Neural cell (in vitro differentiated cells): ENCODE measurements at regions not wholly inside any gene's neighbourhood (a gene's known extent, or its start where the extent isn't known, plus 50 kb on each side); places are given as distances from the start of the nearest gene placed in this dataset.

Source experiments
- H2AFZ ChIP-seq: fragments of 200-600, 300-800 bp; sonication (generic), shearing (Covaris generic); 2 replicates; pipeline ENCODE4 v1.6.0; 2014; ENCODE audit warnings: low read depth, mild to moderate bottlenecking, antibody characterized with exemption, low read length, moderate library complexity
- H3F3A ChIP-seq: fragments of 200-600 bp; shearing (Covaris generic); 2 replicates; pipeline ENCODE4 v1.6.1; 2016; ENCODE audit warnings: mild to moderate bottlenecking, moderate library complexity, mixed read lengths, antibody characterized with exemption, low read length; ENCODE audit not compliant: insufficient read depth, poor library complexity, severe bottlenecking
- H3K27ac ChIP-seq: fragments of 200-600, 300-800 bp; sonication (generic), shearing (Covaris generic); 2 replicates; pipeline ENCODE4 v1.5.1; 2014; ENCODE audit warnings: mild to moderate bottlenecking, low read length, moderate library complexity
- H3K27me3 ChIP-seq: fragments of 300-800, 200-600 bp; sonication (generic), shearing (Covaris generic); 2 replicates; pipeline ENCODE4 v1.6.0; 2014; ENCODE audit warnings: mild to moderate bottlenecking, low read depth, low read length, moderate library complexity; ENCODE audit not compliant: insufficient read depth
- H3K36me3 ChIP-seq: fragments of 300-800, 200-600 bp; sonication (generic), shearing (Covaris generic); 2 replicates; pipeline ENCODE4 v1.5.1; 2014; ENCODE audit warnings: mild to moderate bottlenecking, antibody characterized with exemption, low read length, moderate library complexity; ENCODE audit not compliant: insufficient read depth
- H3K4me2 ChIP-seq: fragments of 300-800, 200-600 bp; sonication (generic), shearing (Covaris generic); 2 replicates; pipeline ENCODE4 v1.6.0; 2014; ENCODE audit warnings: mild to moderate bottlenecking, low read length
- H3K4me3 ChIP-seq: fragments of 300-800, 200-600 bp; sonication (generic), shearing (Covaris generic); 2 replicates; pipeline ENCODE4 v1.5.1; 2014; ENCODE audit warnings: mild to moderate bottlenecking, low read length, moderate library complexity
- H3K79me2 ChIP-seq: fragments of 200-600 bp; shearing (Covaris generic); replicated peaks from 2 replicates; pipeline ENCODE4 v1.6.0; 2014; ENCODE audit warnings: mild to moderate bottlenecking, low read length, moderate library complexity; ENCODE audit not compliant: insufficient read depth
- H3K9ac ChIP-seq: fragments of 300-800, 200-600 bp; sonication (generic), shearing (Covaris generic); 2 replicates; pipeline ENCODE4 v1.6.1; 2016; ENCODE audit warnings: mild to moderate bottlenecking, low read length, mixed read lengths
- H3K9me2 ChIP-seq: fragments of 200-600 bp; shearing (Covaris generic); 2 replicates; pipeline ENCODE4 v1.6.1; 2016; ENCODE audit warnings: mild to moderate bottlenecking, low read length, mixed read lengths; ENCODE audit not compliant: insufficient read depth
- H3K9me3 ChIP-seq: fragments of 200-600, 300-800 bp; sonication (generic), shearing (Covaris generic); 2 replicates; pipeline ENCODE4 v1.6.1; 2016; ENCODE audit warnings: mild to moderate bottlenecking, mixed run types, low read length, moderate library complexity, mixed read lengths
- H4K20me1 ChIP-seq: fragments of 200-600 bp; shearing (Covaris generic); 2 replicates; pipeline ENCODE4 v1.6.1; 2016; ENCODE audit warnings: mild to moderate bottlenecking, mixed run types; ENCODE audit not compliant: insufficient read depth
- EP300 ChIP-seq: fragments of 450-650 bp; conservative IDR thresholded peaks from 2 replicates; pipeline ENCODE4 v1.6.1; 2014; ENCODE audit warnings: antibody characterized with exemption, mild to moderate bottlenecking, moderate library complexity; ENCODE audit not compliant: poor library complexity, severe bottlenecking
- EZH2 ChIP-seq: fragments of 200-600, 300-800 bp; shearing (Covaris generic), sonication (generic); IDR thresholded peaks from 2 replicates; pipeline ENCODE4 v1.6.1; 2014; ENCODE audit warnings: antibody characterized with exemption, low read length, borderline replicate concordance, mild to moderate bottlenecking; ENCODE audit not compliant: insufficient read depth, poor library complexity, severe bottlenecking
- MXI1 ChIP-seq: fragments of 450-650 bp; conservative IDR thresholded peaks from 2 replicates; pipeline ENCODE4 v1.6.1; 2014; ENCODE audit warnings: antibody characterized with exemption, mild to moderate bottlenecking; ENCODE audit not compliant: poor library complexity, severe bottlenecking
- POLR2AphosphoS5 ChIP-seq: IDR thresholded peaks from 2 replicates; pipeline ENCODE4 v1.6.1; 2012
- RAD21 ChIP-seq: fragments of 450-650 bp; conservative IDR thresholded peaks from 2 replicates; pipeline ENCODE4 v1.6.1; 2014; ENCODE audit warnings: antibody characterized with exemption, mild to moderate bottlenecking, moderate library complexity
- SMC3 ChIP-seq: fragments of 450-650 bp; conservative IDR thresholded peaks from 2 replicates; pipeline ENCODE4 v1.6.1; 2014; ENCODE audit warnings: antibody characterized with exemption, mild to moderate bottlenecking, moderate library complexity; ENCODE audit not compliant: poor library complexity
- TAF1 ChIP-seq: IDR thresholded peaks from 2 replicates; pipeline ENCODE4 v1.6.1; 2012; ENCODE audit warnings: low read depth
- TF ChIP-seq, protein P1 (sequence below): fragments of 450-650 bp; IDR thresholded peaks from 2 replicates; pipeline ENCODE4 v1.5.1; 2014; ENCODE audit warnings: antibody characterized with exemption, mild to moderate bottlenecking, moderate library complexity; ENCODE audit not compliant: poor library complexity, severe bottlenecking
- TF ChIP-seq, protein P2 (sequence below): IDR thresholded peaks from 2 replicates; pipeline ENCODE4 v1.6.1; 2012; ENCODE audit warnings: borderline replicate concordance

DNA sequence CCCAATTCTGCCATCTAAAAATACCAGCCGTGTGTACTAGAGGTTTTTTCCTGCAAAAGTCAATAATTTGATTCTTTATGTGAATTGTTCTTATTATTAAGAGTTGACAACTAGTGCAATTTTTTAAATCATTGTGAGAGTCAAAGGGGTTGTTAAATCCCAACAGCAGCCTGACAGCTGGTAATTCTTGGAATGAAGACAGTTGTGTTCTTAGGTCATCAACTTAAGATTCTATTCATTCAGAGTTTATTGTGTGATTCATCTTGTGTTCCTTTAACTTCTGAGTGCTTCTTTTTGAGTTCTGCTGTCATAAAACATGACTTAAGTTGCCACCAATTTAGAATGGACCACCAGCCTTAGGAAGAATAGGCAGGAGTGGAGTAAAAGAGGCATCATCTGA lies 329.0 kb downstream of the NAF1 start:
- Histone ChIP-seq H3K4me3 (no peak overlapping the region), H3K9me2 (no peaks in the 10 kb centered on the region), H3F3A (no peaks in the 10 kb centered on the region), H3K27me3 (no peaks in the 10 kb centered on the region), H3K4me2 (no peak overlapping the region), H3K9me3 (no peaks in the 10 kb centered on the region), H3K27ac (no peak overlapping the region), H3K9ac (no peak overlapping the region), H3K79me2 (no peaks in the 10 kb centered on the region), H2AFZ (no peak overlapping the region), H3K36me3 (no peaks in the 10 kb centered on the region), H4K20me1 (no peaks in the 10 kb centered on the region)
- TF ChIP-seq MXI1 (no peak), EP300 (peak; percentile 58)

DNA sequence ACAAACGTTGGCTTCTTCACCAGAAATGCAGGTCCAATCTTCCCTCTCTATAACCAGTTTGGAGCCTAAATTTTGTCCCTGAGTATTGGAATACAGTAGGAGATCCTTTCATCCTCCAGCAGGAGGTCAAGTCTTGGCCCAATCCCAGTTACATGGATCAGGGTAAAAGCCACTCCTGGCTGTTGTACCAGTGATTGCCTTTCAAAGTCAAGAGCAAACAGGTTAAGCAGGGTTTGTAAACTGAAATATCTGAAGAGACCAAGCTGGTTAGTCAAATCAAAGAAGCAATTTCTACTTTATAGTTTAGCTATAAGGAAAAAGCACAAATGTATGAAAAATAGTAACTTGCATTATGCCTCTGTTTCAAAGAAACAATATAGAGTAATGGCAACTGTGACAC lies 329.4 kb downstream of the NAF1 start:
- Histone ChIP-seq H3K9me2 (no peaks in the 10 kb centered on the region), H3K4me2 (no peak overlapping the region), H3K9ac (no peak overlapping the region), H4K20me1 (no peaks in the 10 kb centered on the region), H3K9me3 (no peaks in the 10 kb centered on the region), H3K27ac (no peak overlapping the region), H3K36me3 (no peaks in the 10 kb centered on the region), H3F3A (no peaks in the 10 kb centered on the region), H3K4me3 (no peak overlapping the region), H3K79me2 (no peaks in the 10 kb centered on the region), H3K27me3 (no peaks in the 10 kb centered on the region), H2AFZ (no peak overlapping the region)
- no peak for TF ChIP-seq POLR2AphosphoS5
- no peak for TF ChIP-seq EP300
- TF ChIP-seq MXI1, result no peak
- TF ChIP-seq, protein P1, sequence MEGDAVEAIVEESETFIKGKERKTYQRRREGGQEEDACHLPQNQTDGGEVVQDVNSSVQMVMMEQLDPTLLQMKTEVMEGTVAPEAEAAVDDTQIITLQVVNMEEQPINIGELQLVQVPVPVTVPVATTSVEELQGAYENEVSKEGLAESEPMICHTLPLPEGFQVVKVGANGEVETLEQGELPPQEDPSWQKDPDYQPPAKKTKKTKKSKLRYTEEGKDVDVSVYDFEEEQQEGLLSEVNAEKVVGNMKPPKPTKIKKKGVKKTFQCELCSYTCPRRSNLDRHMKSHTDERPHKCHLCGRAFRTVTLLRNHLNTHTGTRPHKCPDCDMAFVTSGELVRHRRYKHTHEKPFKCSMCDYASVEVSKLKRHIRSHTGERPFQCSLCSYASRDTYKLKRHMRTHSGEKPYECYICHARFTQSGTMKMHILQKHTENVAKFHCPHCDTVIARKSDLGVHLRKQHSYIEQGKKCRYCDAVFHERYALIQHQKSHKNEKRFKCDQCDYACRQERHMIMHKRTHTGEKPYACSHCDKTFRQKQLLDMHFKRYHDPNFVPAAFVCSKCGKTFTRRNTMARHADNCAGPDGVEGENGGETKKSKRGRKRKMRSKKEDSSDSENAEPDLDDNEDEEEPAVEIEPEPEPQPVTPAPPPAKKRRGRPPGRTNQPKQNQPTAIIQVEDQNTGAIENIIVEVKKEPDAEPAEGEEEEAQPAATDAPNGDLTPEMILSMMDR, result no peak
- TF ChIP-seq, protein P2, sequence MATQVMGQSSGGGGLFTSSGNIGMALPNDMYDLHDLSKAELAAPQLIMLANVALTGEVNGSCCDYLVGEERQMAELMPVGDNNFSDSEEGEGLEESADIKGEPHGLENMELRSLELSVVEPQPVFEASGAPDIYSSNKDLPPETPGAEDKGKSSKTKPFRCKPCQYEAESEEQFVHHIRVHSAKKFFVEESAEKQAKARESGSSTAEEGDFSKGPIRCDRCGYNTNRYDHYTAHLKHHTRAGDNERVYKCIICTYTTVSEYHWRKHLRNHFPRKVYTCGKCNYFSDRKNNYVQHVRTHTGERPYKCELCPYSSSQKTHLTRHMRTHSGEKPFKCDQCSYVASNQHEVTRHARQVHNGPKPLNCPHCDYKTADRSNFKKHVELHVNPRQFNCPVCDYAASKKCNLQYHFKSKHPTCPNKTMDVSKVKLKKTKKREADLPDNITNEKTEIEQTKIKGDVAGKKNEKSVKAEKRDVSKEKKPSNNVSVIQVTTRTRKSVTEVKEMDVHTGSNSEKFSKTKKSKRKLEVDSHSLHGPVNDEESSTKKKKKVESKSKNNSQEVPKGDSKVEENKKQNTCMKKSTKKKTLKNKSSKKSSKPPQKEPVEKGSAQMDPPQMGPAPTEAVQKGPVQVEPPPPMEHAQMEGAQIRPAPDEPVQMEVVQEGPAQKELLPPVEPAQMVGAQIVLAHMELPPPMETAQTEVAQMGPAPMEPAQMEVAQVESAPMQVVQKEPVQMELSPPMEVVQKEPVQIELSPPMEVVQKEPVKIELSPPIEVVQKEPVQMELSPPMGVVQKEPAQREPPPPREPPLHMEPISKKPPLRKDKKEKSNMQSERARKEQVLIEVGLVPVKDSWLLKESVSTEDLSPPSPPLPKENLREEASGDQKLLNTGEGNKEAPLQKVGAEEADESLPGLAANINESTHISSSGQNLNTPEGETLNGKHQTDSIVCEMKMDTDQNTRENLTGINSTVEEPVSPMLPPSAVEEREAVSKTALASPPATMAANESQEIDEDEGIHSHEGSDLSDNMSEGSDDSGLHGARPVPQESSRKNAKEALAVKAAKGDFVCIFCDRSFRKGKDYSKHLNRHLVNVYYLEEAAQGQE, result no peak
- TF ChIP-seq EZH2, result no peak
- no peak for TF ChIP-seq SMC3
- no peak for TF ChIP-seq RAD21
- TF ChIP-seq TAF1, result no peak

DNA sequence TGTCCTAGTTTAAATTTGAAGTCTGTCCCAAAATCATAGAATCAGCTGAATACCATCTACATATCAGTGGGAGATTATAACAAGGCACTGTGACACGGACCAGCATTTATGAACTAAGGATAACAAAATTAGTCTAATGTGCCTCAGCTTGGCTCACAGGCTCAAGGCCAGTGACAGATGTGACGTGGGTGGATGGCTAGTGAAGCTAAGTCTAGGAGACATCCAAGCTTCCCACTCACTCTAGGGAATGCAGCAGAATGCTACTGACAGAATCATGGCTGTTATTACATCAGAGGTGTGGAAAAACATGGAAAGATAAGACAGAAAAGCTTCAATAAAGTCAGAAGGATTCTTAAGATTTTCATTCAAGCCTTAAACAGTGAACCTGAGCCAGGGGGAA lies 329.9 kb downstream of the NAF1 start:
- TF ChIP-seq SMC3 (no peak), EZH2 (no peak), RAD21 (no peak), POLR2AphosphoS5 (no peak), TAF1 (no peak), MXI1 (no peak), EP300 (no peak)
- TF ChIP-seq, protein P1, result no peak
- TF ChIP-seq, protein P2, result no peak
- no peak overlapping the region for H3K4me3 ChIP-seq
- H2AFZ ChIP-seq, result no peak overlapping the region
- H3K79me2 ChIP-seq, result no peaks in the 10 kb centered on the region
- no peak overlapping the region for H3K9ac ChIP-seq
- no peak overlapping the region for H3K27ac ChIP-seq
- H3F3A ChIP-seq, result no peaks in the 10 kb centered on the region
- H3K9me2 ChIP-seq, result no peaks in the 10 kb centered on the region
- no peaks in the 10 kb centered on the region for H3K9me3 ChIP-seq
- no peaks in the 10 kb centered on the region for H3K36me3 ChIP-seq
- H3K4me2 ChIP-seq, result no peak overlapping the region
- H4K20me1 ChIP-seq, result no peaks in the 10 kb centered on the region
- H3K27me3 ChIP-seq, result no peaks in the 10 kb centered on the region
